GM12872 (cell line): ENCODE measurements at regions not wholly inside any gene's neighbourhood (a gene's known extent, or its start where the extent isn't known, plus 50 kb on each side); places are given as distances from the start of the nearest gene placed in this dataset.

Source experiments
- TF ChIP-seq, protein P1 (sequence below): IDR thresholded peaks from 3 replicates; pipeline ENCODE4 v1.5.1; 2011; ENCODE audit warnings: low read depth, mild to moderate bottlenecking, low read length, moderate library complexity; ENCODE audit not compliant: insufficient read depth

DNA sequence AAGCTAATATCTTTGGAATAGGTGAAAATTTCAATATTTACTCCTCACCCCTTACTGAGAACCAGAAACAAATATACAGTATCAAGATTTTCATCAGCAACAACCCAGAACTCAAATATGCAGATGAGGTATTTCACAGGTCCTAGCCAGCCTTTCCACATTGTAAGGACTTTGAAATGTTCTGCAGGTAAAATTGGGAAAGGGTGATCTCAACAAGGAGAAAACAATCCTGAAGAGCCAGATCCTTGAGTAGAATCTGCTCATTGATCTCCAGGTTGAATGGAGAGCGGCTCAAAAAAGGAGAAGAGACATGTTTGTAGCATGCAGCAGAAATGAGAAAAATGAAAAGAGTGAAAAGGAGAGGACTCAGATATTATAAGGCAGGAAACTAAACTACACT, 493.3 kb upstream of the NAALADL2 start:
- TF ChIP-seq, protein P1, sequence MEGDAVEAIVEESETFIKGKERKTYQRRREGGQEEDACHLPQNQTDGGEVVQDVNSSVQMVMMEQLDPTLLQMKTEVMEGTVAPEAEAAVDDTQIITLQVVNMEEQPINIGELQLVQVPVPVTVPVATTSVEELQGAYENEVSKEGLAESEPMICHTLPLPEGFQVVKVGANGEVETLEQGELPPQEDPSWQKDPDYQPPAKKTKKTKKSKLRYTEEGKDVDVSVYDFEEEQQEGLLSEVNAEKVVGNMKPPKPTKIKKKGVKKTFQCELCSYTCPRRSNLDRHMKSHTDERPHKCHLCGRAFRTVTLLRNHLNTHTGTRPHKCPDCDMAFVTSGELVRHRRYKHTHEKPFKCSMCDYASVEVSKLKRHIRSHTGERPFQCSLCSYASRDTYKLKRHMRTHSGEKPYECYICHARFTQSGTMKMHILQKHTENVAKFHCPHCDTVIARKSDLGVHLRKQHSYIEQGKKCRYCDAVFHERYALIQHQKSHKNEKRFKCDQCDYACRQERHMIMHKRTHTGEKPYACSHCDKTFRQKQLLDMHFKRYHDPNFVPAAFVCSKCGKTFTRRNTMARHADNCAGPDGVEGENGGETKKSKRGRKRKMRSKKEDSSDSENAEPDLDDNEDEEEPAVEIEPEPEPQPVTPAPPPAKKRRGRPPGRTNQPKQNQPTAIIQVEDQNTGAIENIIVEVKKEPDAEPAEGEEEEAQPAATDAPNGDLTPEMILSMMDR: no peak

DNA sequence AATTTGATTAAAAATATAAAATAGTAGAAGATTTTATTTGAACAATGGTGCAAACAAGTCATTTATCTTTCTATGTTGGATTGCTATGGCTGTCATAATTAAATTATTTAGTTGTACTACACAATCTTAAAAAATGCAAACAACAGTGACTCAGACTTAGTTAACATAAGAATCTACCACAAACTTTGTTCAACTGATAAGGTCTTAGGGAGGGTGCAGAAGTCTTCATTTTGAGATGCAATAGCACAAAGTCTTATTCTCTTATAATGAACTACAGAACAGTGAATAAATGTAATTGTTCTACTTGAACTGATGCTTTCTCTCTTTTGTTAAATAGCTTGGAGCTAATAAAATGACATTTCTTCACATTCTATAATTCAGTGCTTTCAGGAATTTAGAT, 482.8 kb upstream of the NAALADL2 start:
- TF ChIP-seq, protein P1: no peak

DNA sequence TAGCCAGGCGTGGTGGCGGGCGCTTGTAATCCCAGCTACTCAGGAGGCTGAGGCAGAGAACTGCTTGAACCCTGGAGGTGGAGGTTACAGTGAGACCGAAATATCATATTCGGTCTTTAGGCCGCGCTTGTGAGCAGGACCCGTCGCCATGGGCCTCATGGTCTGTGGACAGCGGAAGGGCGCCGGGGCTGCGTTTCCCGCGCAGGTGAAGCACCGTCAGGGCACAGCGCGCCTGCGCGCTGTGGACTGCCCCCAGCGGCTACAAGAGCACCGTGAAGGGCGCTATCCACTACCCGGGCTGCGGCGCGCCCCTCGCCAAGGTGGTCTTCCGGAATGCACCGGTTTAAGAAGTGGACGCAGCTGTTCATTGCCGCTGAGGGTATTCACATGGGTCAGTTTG, 482.0 kb upstream of the NAALADL2 start:
- TF ChIP-seq, protein P1: no peak

DNA sequence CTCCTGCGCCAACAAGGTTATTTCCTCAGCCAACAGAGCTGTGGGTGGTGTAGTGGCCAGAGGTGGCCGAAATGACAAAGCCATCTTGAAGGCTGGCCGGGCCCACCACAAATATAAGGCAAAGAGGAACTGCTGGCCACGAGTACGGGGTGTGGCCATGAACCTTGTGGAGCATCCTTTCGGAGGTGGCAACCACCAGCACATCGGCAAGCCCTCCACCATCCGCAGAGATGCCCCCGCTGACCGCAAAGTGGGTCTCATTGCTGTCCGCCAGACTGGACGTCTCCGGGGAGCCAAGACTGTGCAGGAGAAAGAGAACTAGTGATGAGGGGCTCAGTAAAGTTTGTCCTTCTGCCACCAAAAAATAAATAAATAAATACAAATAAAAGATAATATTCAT, 481.4 kb upstream of the NAALADL2 start:
- TF ChIP-seq, protein P1: no peak

DNA sequence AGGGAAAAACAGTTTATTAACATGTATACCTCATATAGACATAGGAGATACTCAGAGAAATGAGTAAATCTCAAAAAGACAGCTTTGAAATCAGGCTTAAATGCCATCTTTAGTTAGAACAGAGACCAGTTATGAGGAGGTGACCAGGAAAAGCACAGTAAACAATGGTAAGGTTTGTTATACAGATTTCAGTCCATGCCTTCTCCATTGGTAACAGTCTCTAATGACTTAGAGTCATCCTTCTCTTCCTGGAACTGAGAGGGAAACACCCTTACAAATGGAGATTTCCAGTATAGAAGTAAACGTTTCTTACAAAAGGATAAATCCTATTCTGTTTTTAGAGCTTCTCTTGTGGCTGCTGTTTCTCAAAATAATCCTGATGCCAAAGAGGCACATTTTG, 476.3 kb upstream of the NAALADL2 start:
- TF ChIP-seq, protein P1: no peak

DNA sequence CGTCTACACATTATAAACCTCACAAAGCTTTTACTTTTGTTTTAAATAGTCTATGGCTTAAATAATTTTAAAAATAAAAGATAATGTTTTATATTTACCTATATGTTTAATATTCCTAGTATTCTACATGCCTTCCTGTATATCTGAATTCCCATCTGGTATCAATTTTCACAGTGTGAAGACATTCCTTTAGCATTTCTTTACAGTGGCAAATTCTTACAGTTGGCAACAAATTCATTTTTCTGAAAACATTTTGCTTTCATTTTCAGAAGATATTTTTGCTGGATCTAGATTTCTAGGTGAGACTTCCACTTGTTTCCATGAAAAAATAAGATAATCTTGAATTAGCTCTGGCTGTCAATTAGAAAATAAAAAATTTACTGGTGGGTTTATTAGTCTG, 471.4 kb upstream of the NAALADL2 start:
- TF ChIP-seq, protein P1: no peak

DNA sequence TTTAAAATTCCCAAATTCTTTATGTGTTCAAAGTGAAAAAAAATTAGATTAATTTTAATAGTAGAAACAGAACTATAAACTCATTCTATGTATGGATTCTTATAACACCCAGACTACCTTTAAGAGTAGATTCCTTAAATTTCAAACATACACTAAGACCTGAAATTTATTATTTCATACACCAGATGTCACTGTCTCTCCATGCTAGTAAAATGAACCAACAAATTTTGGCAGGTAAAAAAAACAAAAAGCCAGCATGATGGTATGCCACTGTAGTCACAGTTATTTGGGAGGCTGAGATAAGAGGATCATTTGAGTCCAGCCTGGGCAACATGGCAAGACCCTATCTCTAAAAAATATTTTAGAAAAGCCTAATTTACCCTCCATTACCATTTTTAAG, 461.3 kb upstream of the NAALADL2 start:
- TF ChIP-seq, protein P1: no peak

DNA sequence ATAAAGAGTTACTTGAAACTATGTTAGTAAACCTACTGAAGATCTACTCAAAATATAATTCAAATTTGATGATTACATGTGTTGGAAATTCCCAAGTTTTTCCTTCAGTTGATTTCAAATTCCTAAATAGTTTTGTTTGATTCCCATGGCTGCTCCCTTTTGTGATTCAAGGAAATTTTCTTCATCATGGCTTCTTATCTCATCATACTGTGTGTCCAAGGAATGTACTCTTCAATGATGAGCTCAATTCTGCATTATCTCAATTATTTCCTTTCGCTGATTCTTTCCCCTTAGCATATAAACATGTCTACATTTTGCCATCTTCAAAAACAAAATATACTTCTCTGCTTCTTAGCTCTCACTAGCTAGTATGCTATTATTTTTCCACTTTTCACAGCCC, 460.4 kb upstream of the NAALADL2 start:
- TF ChIP-seq, protein P1: no peak
